AG04449 (cell line): ENCODE measurements at regions not wholly inside any gene's neighbourhood (a gene's known extent, or its start where the extent isn't known, plus 50 kb on each side); places are given as distances from the start of the nearest gene placed in this dataset.
"Not testable (repeated sequence)": the region's sequence is repeated elsewhere in the genome, so short reads cannot be mapped to it uniquely, and the experiment has no call there.

Experiments used
- CTCF ChIA-PET: fragments of 350-600 bp; formaldehyde crosslinking; extraction: SDS; loops from one replicate; lab custom pipeline; 2021; ENCODE audit warnings: antibody characterized with exemption; lab: Yijun Ruan, JAX
- POLR2A ChIA-PET: fragments of 400-600, 350-600 bp; formaldehyde crosslinking; extraction: SDS; loops from one replicate; lab custom pipeline; 2020; ENCODE audit warnings: antibody characterized with exemption, inconsistent platforms; lab: Yijun Ruan, JAX
- DNase-seq: peaks from one replicate; pipeline ENCODE4 v3.0.0-alpha.2; 2010; ENCODE audit warnings: low read depth, low spot score
- H3K4me3 ChIP-seq: 2 replicates; pipeline ENCODE4 v1.5.1; 2011; ENCODE audit warnings: low read depth, mild to moderate bottlenecking, control low read depth, low read length
- CTCF ChIP-seq: IDR thresholded peaks from one replicate; pipeline ENCODE4 v1.5.1; 2011; ENCODE audit warnings: mild to moderate bottlenecking, moderate library complexity, low read length, control low read depth, inconsistent platforms; ENCODE audit not compliant: insufficient read depth; ENCODE audit errors: missing control alignments

- TF ChIP-seq CTCF, result no peak
- no peak overlapping the region for H3K4me3 ChIP-seq
- ChIA-PET POLR2A (no interaction called here), CTCF (no interaction called here)
- DNase-seq, result no peak
Observed at GRCh38 chr6:33507261-33507660, 52.9 kb downstream of the ZBTB9 start.

- ChIA-PET CTCF (interaction anchor here (1.3 kb wide), 1 partner anchor 119 kb away, joined by 3 read pairs; no protein-coding TSS in a partner anchor), POLR2A (no interaction called here)
- no peak for TF ChIP-seq CTCF
- DNase-seq, result no peak
- no peak overlapping the region; the same call in 1 of the 2 replicates for H3K4me3 ChIP-seq
Observed at GRCh38 chr6:33508935-33509926, 54.9 kb downstream of the ZBTB9 start.

- ChIA-PET CTCF (interaction anchor here (0.7 kb wide), 1 partner anchor 10 kb away, joined by 3 read pairs; no protein-coding TSS in a partner anchor), POLR2A (no interaction called here)
- TF ChIP-seq CTCF, result no peak
- H3K4me3 ChIP-seq, result no peak overlapping the region
- no peak for DNase-seq
Observed at GRCh38 chr6:33513213-33513612, 58.8 kb downstream of the ZBTB9 start.

GRCh38 chr6:33516726-33517125, 62.4 kb downstream of the ZBTB9 start:
- no peak for TF ChIP-seq CTCF
- POLR2A ChIA-PET, result no interaction called here
- CTCF ChIA-PET, result no interaction called here
- no peak for DNase-seq
- no peak overlapping the region for H3K4me3 ChIP-seq

- DNase-seq, CTCF ChIA-PET, H3K4me3 ChIP-seq, POLR2A ChIA-PET: not testable (repeated sequence)
Observed at GRCh38 chr6:33520636-33521488, 59.2 kb downstream of the BAK1 start.

GRCh38 chr6:33521489-33522091, 58.5 kb downstream of the BAK1 start:
- TF ChIP-seq CTCF, result no peak

More at GRCh38 chr6:33521489-33522091, 58.5 kb downstream of the BAK1 start:
- CTCF ChIA-PET, result no interaction called here
- H3K4me3 ChIP-seq, result no peak overlapping the region
- POLR2A ChIA-PET, result no interaction called here
- no peak for DNase-seq
